ENCODE measurements at regions not wholly inside any gene's neighbourhood (a gene's known extent, or its start where the extent isn't known, plus 50 kb on each side); places are given as distances from the start of the nearest gene placed in this dataset.
"Not testable (repeated sequence)": the region's sequence is repeated elsewhere in the genome, so short reads cannot be mapped to it uniquely, and the experiment has no call there.

GRCh38 chr16:22692916-22693637, 120.9 kb upstream of the HS3ST2 start:
- no peaks in the 10 kb centered on the region for H3K27me3 ChIP-seq (ENCODE audit: control insufficient read depth, insufficient read depth, low read length)
- H3K9me3 ChIP-seq (ENCODE audit: control insufficient read depth, insufficient read depth, low read depth, low read length): no peaks in the 10 kb centered on the region
- peaks cover 3% of the 10 kb centered on the region for H3K4me1 ChIP-seq (ENCODE audit: control insufficient read depth, extremely low read depth, insufficient read depth, low read length)
- no peaks in the 10 kb centered on the region for H3K36me3 ChIP-seq (ENCODE audit: control insufficient read depth, insufficient read depth, low read length)
- H3K79me2 ChIP-seq (ENCODE audit: control insufficient read depth, insufficient read depth, low read length): no peaks in the 10 kb centered on the region
- H2AFZ ChIP-seq (ENCODE audit: low read length): no peak overlapping the region
- H3K4me3 ChIP-seq (replicated peaks in 1 of 4; ENCODE audit: control extremely low read depth in 1 of 4, insufficient read depth in 1 of 4, low read depth in 3 of 4, low read length in 4 of 4): no peak overlapping the region
- no peak overlapping the region for H3K4me2 ChIP-seq (ENCODE audit: extremely low read depth, insufficient read depth, low read length)
- H4K20me1 ChIP-seq (ENCODE audit: control insufficient read depth, extremely low read depth, insufficient read depth, low read length): no peaks in the 10 kb centered on the region
- DNase-seq (ENCODE audit: low read depth in 2 of 2): no peak
- H3K27ac ChIP-seq (ENCODE audit: insufficient read depth, low read length): no peak overlapping the region
- TF ChIP-seq CTCF (conservative IDR thresholded peaks at IDR 0.05 in 1 of 2, IDR thresholded peaks at IDR 0.05 in 1 of 2; ENCODE audit: low read depth in 1 of 2, low read length in 2 of 2): no peak
- no peak for TF ChIP-seq EZH2 (IDR thresholded peaks at IDR 0.05; ENCODE audit: low read length, missing control alignments)
- H3K9ac ChIP-seq (ENCODE audit: insufficient read depth, low read length): no peak overlapping the region

- Histone ChIP-seq H3K27me3 (ENCODE audit: control insufficient read depth, insufficient read depth, low read length) (no peaks in the 10 kb centered on the region), H3K9me3 (ENCODE audit: control insufficient read depth, insufficient read depth, low read depth, low read length) (no peaks in the 10 kb centered on the region), H3K4me1 (ENCODE audit: control insufficient read depth, extremely low read depth, insufficient read depth, low read length) (peaks cover 3% of the 10 kb centered on the region), H3K4me3 (replicated peaks in 1 of 4; ENCODE audit: control extremely low read depth in 1 of 4, insufficient read depth in 1 of 4, low read depth in 3 of 4, low read length in 4 of 4) (no peak overlapping the region), H2AFZ (ENCODE audit: low read length) (no peak overlapping the region), H4K20me1 (ENCODE audit: control insufficient read depth, extremely low read depth, insufficient read depth, low read length) (no peaks in the 10 kb centered on the region), H3K79me2 (ENCODE audit: control insufficient read depth, insufficient read depth, low read length) (no peaks in the 10 kb centered on the region), H3K4me2 (ENCODE audit: extremely low read depth, insufficient read depth, low read length) (no peak overlapping the region), H3K36me3 (ENCODE audit: control insufficient read depth, insufficient read depth, low read length) (no peaks in the 10 kb centered on the region), H3K27ac (ENCODE audit: insufficient read depth, low read length) (no peak overlapping the region), H3K9ac (ENCODE audit: insufficient read depth, low read length) (no peak overlapping the region)
- TF ChIP-seq CTCF (conservative IDR thresholded peaks at IDR 0.05 in 1 of 2, IDR thresholded peaks at IDR 0.05 in 1 of 2; ENCODE audit: low read depth in 1 of 2, low read length in 2 of 2): no peak
- no peak for TF ChIP-seq EZH2 (IDR thresholded peaks at IDR 0.05; ENCODE audit: low read length, missing control alignments)
- DNase-seq (ENCODE audit: low read depth in 2 of 2): no peak
These were observed 120.2 kb upstream of the HS3ST2 start for GRCh38 chr16:22693638-22694340.

- H3K27me3 ChIP-seq (ENCODE audit: control insufficient read depth, insufficient read depth, low read length): no peaks in the 10 kb centered on the region
- H3K9me3 ChIP-seq (ENCODE audit: control insufficient read depth, insufficient read depth, low read depth, low read length): no peaks in the 10 kb centered on the region
- peak overlapping the region in 1 of 4 experiments; percentile 13 for H3K4me3 ChIP-seq (replicated peaks in 1 of 4; ENCODE audit: control extremely low read depth in 1 of 4, insufficient read depth in 1 of 4, low read depth in 3 of 4, low read length in 4 of 4)
- no peaks in the 10 kb centered on the region for H3K36me3 ChIP-seq (ENCODE audit: control insufficient read depth, insufficient read depth, low read length)
- peak overlapping the region; percentile 71 for H3K4me2 ChIP-seq (ENCODE audit: extremely low read depth, insufficient read depth, low read length)
- peaks cover 3% of the 10 kb centered on the region for H3K4me1 ChIP-seq (ENCODE audit: control insufficient read depth, extremely low read depth, insufficient read depth, low read length)
- no peaks in the 10 kb centered on the region for H3K79me2 ChIP-seq (ENCODE audit: control insufficient read depth, insufficient read depth, low read length)
- no peaks in the 10 kb centered on the region for H4K20me1 ChIP-seq (ENCODE audit: control insufficient read depth, extremely low read depth, insufficient read depth, low read length)
- DNase-seq (ENCODE audit: low read depth in 2 of 2): peak; percentile 70 to 92
- H2AFZ ChIP-seq (ENCODE audit: low read length): peak overlapping the region; percentile 72
- H3K27ac ChIP-seq (ENCODE audit: insufficient read depth, low read length): peak overlapping the region; percentile 35
- H3K9ac ChIP-seq (ENCODE audit: insufficient read depth, low read length): no peak overlapping the region
- TF ChIP-seq EZH2 (IDR thresholded peaks at IDR 0.05; ENCODE audit: low read length, missing control alignments) (no peak), CTCF (conservative IDR thresholded peaks at IDR 0.05 in 1 of 2, IDR thresholded peaks at IDR 0.05 in 1 of 2; ENCODE audit: low read depth in 1 of 2, low read length in 2 of 2) (no peak)
These were observed 119.0 kb upstream of the HS3ST2 start for GRCh38 chr16:22694887-22695382.

GRCh38 chr16:22695773-22696172, 118.2 kb upstream of the HS3ST2 start:
- not testable (repeated sequence) for H3K4me3 ChIP-seq (replicated peaks in 1 of 4; ENCODE audit: control extremely low read depth in 1 of 4, insufficient read depth in 1 of 4, low read depth in 3 of 4, low read length in 4 of 4); H3K9me3 ChIP-seq (ENCODE audit: control insufficient read depth, insufficient read depth, low read depth, low read length); H2AFZ ChIP-seq (ENCODE audit: low read length); H3K9ac ChIP-seq (ENCODE audit: insufficient read depth, low read length); H4K20me1 ChIP-seq (ENCODE audit: control insufficient read depth, extremely low read depth, insufficient read depth, low read length); H3K4me1 ChIP-seq (ENCODE audit: control insufficient read depth, extremely low read depth, insufficient read depth, low read length); H3K27me3 ChIP-seq (ENCODE audit: control insufficient read depth, insufficient read depth, low read length); H3K4me2 ChIP-seq (ENCODE audit: extremely low read depth, insufficient read depth, low read length); DNase-seq (ENCODE audit: low read depth in 2 of 2); H3K27ac ChIP-seq (ENCODE audit: insufficient read depth, low read length); H3K36me3 ChIP-seq (ENCODE audit: control insufficient read depth, insufficient read depth, low read length); H3K79me2 ChIP-seq (ENCODE audit: control insufficient read depth, insufficient read depth, low read length)
